Liver (tissue), 8 donors: ENCODE measurements at regions not wholly inside any gene's neighbourhood (a gene's known extent, or its start where the extent isn't known, plus 50 kb on each side); places are given as distances from the start of the nearest gene placed in this dataset.

ENCODE experiments used
- DNase-seq: peaks from one replicate; pipeline ENCODE4 v3.0.0-alpha.2; 2017; ENCODE audit warnings: low spot score
- H3K27ac ChIP-seq, 2 donors: one replicate each; pipeline ENCODE4 v1.7.0; 2013; ENCODE audit warnings: inconsistent platforms in 2 of 2, low read length in 2 of 2, control low read depth in 1 of 2, low read depth in 1 of 2, mild to moderate bottlenecking in 1 of 2
- H3K27me3 ChIP-seq, 4 donors: one replicate each; pipeline versions ENCODE4 v1.6.1 to v1.7.0; 2013; ENCODE audit warnings: low read length in 3 of 4, inconsistent platforms in 1 of 4, mild to moderate bottlenecking in 1 of 4, moderate library complexity in 1 of 4; ENCODE audit not compliant: control insufficient read depth in 4 of 4, insufficient read depth in 4 of 4
- H3K36me3 ChIP-seq, 4 donors: one replicate each; pipeline versions ENCODE4 v1.6.1 to v1.7.0; 2013; ENCODE audit warnings: low read length in 3 of 4, mild to moderate bottlenecking in 3 of 4, low read depth in 1 of 4, moderate library complexity in 1 of 4; ENCODE audit not compliant: control insufficient read depth in 4 of 4, insufficient read depth in 3 of 4
- H3K4me1 ChIP-seq, 4 donors: one replicate each; pipeline versions ENCODE4 v1.6.1 to v1.7.0; 2013; ENCODE audit warnings: low read length in 3 of 4, mild to moderate bottlenecking in 3 of 4, moderate library complexity in 1 of 4; ENCODE audit not compliant: control insufficient read depth in 4 of 4, insufficient read depth in 4 of 4
- H3K4me3 ChIP-seq, 3 donors: one replicate each; pipeline versions ENCODE4 v1.6.1 to v1.7.0; 2013; ENCODE audit warnings: low read length in 3 of 3, control low read depth in 1 of 3, low read depth in 1 of 3, mild to moderate bottlenecking in 1 of 3
- H3K9ac ChIP-seq, 2 donors: one replicate each; pipeline ENCODE4 v1.7.0; 2013; ENCODE audit warnings: low read length in 2 of 2, mild to moderate bottlenecking in 2 of 2, moderate library complexity in 2 of 2, control low read depth in 1 of 2, low read depth in 1 of 2
- H3K9me3 ChIP-seq, 4 donors: one replicate each; pipeline versions ENCODE4 v1.6.1 to v1.7.0; 2013; ENCODE audit warnings: low read length in 3 of 4; ENCODE audit not compliant: control insufficient read depth in 4 of 4
- ATF3 ChIP-seq: IDR thresholded peaks from 2 replicates; pipeline ENCODE4 v1.6.1; 2016; ENCODE audit warnings: antibody characterized with exemption
- EGR1 ChIP-seq, 2 donors: IDR thresholded peaks; 2 replicates each; pipeline ENCODE4 v1.6.1; 2016 to 2018; ENCODE audit warnings: antibody characterized with exemption in 2 of 2, low read depth in 2 of 2
- FOXA1 ChIP-seq: IDR thresholded peaks from 2 replicates; pipeline ENCODE4 v1.6.1; 2016; ENCODE audit warnings: antibody characterized with exemption
- FOXA2 ChIP-seq: IDR thresholded peaks from 2 replicates; pipeline ENCODE4 v1.6.1; 2016; ENCODE audit warnings: antibody characterized with exemption
- HNF4A ChIP-seq, 2 donors: conservative IDR thresholded peaks; 2 replicates each; pipeline ENCODE4 v1.6.1; 2016; ENCODE audit warnings: antibody characterized with exemption in 2 of 2, mild to moderate bottlenecking in 2 of 2
- HNF4G ChIP-seq: IDR thresholded peaks from 2 replicates; pipeline ENCODE4 v1.6.1; 2016; ENCODE audit warnings: antibody characterized with exemption
- JUND ChIP-seq, 2 donors: IDR thresholded peaks; 2 replicates each; pipeline ENCODE4 v1.6.1; 2016; ENCODE audit warnings: antibody characterized with exemption in 2 of 2
- NR2F2 ChIP-seq: IDR thresholded peaks from 2 replicates; pipeline ENCODE4 v1.6.1; 2016; ENCODE audit warnings: antibody characterized with exemption
- RAD21 ChIP-seq, 2 donors: IDR thresholded peaks; 2 replicates each; pipeline ENCODE4 v1.6.1; 2016; ENCODE audit warnings: antibody characterized with exemption in 2 of 2, mild to moderate bottlenecking in 2 of 2
- RXRA ChIP-seq, 2 donors: IDR thresholded peaks; 2 replicates each; pipeline ENCODE4 v1.6.1; 2017 to 2018; ENCODE audit warnings: antibody characterized with exemption in 2 of 2, mild to moderate bottlenecking in 1 of 2
- SP1 ChIP-seq: IDR thresholded peaks from 2 replicates; pipeline ENCODE4 v1.6.1; 2018; ENCODE audit warnings: antibody characterized with exemption, mild to moderate bottlenecking
- WGBS: extraction: QIAGEN DNeasy Blood & Tissue Kit; methylation state at CpG from one replicate; pipeline ENCODE4 v1.1.7; 2013; 5-methylcytosine and 5-hydroxymethylcytosine counted together
- TF ChIP-seq, protein P1 (sequence below): IDR thresholded peaks from 2 replicates; pipeline ENCODE4 v1.6.1; 2016; ENCODE audit warnings: antibody characterized with exemption
- TF ChIP-seq, protein P2 (sequence below): IDR thresholded peaks from 2 replicates; pipeline ENCODE4 v1.6.1; 2016; ENCODE audit warnings: antibody characterized with exemption, mild to moderate bottlenecking
- TF ChIP-seq, protein P3 (sequence below): fragments of 150-350 bp; IDR thresholded peaks from 2 replicates; pipeline ENCODE4 v1.5.1; 2017; ENCODE audit warnings: improper control_type of control experiment, low read depth, low read length; ENCODE audit not compliant: missing input control
- donor health status: healthy.
- donor health status: healthy.
- donor health status: healthy.
- donor health status: healthy.
- donor health status: healthy.

DNA sequence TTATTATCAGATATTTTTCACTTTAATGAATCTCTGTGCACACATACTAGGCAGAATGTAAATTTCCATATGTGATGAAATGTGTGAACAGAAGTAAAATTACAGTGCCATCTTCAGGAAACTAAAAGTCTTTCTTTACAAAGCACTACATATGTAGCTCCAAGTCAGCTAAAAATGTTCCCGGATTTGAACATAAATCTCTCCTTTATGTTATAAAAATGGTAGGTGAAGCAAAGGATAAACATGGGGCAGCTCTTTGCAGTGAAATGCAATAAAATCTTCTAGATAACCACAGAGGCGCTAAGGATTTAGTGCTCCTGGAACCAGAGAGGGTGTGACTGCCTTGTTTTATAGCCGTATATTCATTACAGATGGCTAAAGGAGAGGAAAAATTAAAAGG is 104.9 kb upstream of the C7orf33 start:
- H3K36me3 ChIP-seq, result no peaks in the 10 kb centered on the region

DNA sequence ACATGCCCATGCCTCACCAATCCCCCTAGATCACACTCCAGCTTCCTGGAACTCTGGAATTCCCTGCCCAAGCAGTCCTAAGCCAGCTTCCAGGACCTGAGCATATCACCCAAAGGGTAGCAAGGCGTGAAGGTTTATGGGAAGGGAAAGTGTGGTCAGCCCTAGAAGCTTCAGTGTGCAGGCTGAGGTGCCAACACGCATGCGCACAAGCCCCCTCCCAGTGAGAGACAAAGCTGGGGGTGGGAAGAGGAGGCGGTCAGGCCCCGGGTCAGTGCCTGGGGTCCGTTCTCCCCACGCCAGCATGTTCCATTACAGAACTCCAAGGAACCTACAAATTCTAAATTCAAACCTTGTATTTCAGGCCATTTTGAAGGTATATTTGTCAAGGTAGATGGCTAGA is 103.6 kb upstream of the C7orf33 start:
- Histone ChIP-seq H3K36me3 (no peaks in the 10 kb centered on the region), H3K4me1 (no peaks in the 10 kb centered on the region), H3K27me3 (no peaks in the 10 kb centered on the region), H3K27ac (no peak overlapping the region), H3K4me3 (no peak overlapping the region), H3K9ac (no peak overlapping the region), H3K9me3 (no peaks in the 10 kb centered on the region)
- 95% methylated on average over 7 of the region's 7 CpGs for WGBS
- no peak for DNase-seq
- no peak for TF ChIP-seq SP1
- TF ChIP-seq RAD21 (IDR thresholded peaks at IDR 0.05), result no peak
- no peak for TF ChIP-seq HNF4G
- TF ChIP-seq, protein P1, sequence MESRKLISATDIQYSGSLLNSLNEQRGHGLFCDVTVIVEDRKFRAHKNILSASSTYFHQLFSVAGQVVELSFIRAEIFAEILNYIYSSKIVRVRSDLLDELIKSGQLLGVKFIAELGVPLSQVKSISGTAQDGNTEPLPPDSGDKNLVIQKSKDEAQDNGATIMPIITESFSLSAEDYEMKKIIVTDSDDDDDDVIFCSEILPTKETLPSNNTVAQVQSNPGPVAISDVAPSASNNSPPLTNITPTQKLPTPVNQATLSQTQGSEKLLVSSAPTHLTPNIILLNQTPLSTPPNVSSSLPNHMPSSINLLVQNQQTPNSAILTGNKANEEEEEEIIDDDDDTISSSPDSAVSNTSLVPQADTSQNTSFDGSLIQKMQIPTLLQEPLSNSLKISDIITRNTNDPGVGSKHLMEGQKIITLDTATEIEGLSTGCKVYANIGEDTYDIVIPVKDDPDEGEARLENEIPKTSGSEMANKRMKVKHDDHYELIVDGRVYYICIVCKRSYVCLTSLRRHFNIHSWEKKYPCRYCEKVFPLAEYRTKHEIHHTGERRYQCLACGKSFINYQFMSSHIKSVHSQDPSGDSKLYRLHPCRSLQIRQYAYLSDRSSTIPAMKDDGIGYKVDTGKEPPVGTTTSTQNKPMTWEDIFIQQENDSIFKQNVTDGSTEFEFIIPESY, result no peak
- TF ChIP-seq HNF4A (conservative IDR thresholded peaks at IDR 0.05), result no peak
- TF ChIP-seq, protein P2, sequence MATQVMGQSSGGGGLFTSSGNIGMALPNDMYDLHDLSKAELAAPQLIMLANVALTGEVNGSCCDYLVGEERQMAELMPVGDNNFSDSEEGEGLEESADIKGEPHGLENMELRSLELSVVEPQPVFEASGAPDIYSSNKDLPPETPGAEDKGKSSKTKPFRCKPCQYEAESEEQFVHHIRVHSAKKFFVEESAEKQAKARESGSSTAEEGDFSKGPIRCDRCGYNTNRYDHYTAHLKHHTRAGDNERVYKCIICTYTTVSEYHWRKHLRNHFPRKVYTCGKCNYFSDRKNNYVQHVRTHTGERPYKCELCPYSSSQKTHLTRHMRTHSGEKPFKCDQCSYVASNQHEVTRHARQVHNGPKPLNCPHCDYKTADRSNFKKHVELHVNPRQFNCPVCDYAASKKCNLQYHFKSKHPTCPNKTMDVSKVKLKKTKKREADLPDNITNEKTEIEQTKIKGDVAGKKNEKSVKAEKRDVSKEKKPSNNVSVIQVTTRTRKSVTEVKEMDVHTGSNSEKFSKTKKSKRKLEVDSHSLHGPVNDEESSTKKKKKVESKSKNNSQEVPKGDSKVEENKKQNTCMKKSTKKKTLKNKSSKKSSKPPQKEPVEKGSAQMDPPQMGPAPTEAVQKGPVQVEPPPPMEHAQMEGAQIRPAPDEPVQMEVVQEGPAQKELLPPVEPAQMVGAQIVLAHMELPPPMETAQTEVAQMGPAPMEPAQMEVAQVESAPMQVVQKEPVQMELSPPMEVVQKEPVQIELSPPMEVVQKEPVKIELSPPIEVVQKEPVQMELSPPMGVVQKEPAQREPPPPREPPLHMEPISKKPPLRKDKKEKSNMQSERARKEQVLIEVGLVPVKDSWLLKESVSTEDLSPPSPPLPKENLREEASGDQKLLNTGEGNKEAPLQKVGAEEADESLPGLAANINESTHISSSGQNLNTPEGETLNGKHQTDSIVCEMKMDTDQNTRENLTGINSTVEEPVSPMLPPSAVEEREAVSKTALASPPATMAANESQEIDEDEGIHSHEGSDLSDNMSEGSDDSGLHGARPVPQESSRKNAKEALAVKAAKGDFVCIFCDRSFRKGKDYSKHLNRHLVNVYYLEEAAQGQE, result no peak

More for the DNA sequence above, 104.9 kb upstream of the C7orf33 start:
- WGBS, result 59% methylated on average over 3 of the region's 3 CpGs
- Histone ChIP-seq H3K27me3 (no peaks in the 10 kb centered on the region), H3K9ac (no peak overlapping the region), H3K4me3 (no peak overlapping the region), H3K27ac (no peak overlapping the region), H3K9me3 (no peaks in the 10 kb centered on the region), H3K4me1 (peaks cover 0 to 11% (median 6%) of the 10 kb centered on the region in 4 donors)
- TF ChIP-seq RAD21 (IDR thresholded peaks at IDR 0.05), result peak; percentile 67 to 77
- TF ChIP-seq, protein P1, result no peak
- no peak for TF ChIP-seq ATF3
- TF ChIP-seq NR2F2, result no peak
- TF ChIP-seq RXRA (IDR thresholded peaks at IDR 0.05), result no peak
- TF ChIP-seq, protein P2, result no peak
- TF ChIP-seq, protein P3, sequence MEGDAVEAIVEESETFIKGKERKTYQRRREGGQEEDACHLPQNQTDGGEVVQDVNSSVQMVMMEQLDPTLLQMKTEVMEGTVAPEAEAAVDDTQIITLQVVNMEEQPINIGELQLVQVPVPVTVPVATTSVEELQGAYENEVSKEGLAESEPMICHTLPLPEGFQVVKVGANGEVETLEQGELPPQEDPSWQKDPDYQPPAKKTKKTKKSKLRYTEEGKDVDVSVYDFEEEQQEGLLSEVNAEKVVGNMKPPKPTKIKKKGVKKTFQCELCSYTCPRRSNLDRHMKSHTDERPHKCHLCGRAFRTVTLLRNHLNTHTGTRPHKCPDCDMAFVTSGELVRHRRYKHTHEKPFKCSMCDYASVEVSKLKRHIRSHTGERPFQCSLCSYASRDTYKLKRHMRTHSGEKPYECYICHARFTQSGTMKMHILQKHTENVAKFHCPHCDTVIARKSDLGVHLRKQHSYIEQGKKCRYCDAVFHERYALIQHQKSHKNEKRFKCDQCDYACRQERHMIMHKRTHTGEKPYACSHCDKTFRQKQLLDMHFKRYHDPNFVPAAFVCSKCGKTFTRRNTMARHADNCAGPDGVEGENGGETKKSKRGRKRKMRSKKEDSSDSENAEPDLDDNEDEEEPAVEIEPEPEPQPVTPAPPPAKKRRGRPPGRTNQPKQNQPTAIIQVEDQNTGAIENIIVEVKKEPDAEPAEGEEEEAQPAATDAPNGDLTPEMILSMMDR, result peak; percentile 18
- no peak for TF ChIP-seq JUND (IDR thresholded peaks at IDR 0.05)
- TF ChIP-seq FOXA2, result no peak
- TF ChIP-seq EGR1 (IDR thresholded peaks at IDR 0.05; ENCODE audit: low read depth in 2 of 2), result no peak
- no peak for TF ChIP-seq FOXA1
- no peak for DNase-seq
